CD4-positive, alpha-beta T cell (primary cell): ENCODE measurements at regions not wholly inside any gene's neighbourhood (a gene's known extent, or its start where the extent isn't known, plus 50 kb on each side); places are given as distances from the start of the nearest gene placed in this dataset.

ENCODE experiments used
- ATAC-seq: fragments of 200-7000 bp; cut with Tn5 transposase; one replicate; pipeline ENCODE4 v1.10.0; 2022; ENCODE audit warnings: mild to moderate bottlenecking; ENCODE audit not compliant: poor library complexity
- CTCF ChIA-PET: fragments of 350-600 bp; sonication (Branson Sonifier 250); formaldehyde crosslinking; loops from one replicate; lab custom pipeline; 2021; ENCODE audit warnings: antibody characterized with exemption, inconsistent platforms; lab: Charles Lee
- POLR2A ChIA-PET: fragments of 350-600 bp; sonication (Branson Sonifier 250); formaldehyde crosslinking; loops from one replicate; lab custom pipeline; 2021; ENCODE audit warnings: antibody characterized with exemption, inconsistent platforms; lab: Charles Lee
- DNase-seq, 14 experiments: peaks; one replicate each; pipeline ENCODE4 v3.0.0-alpha.2; 2013 to 2020; ENCODE audit warnings: mixed read lengths in 2 of 14
- H3K27ac ChIP-seq, 2 donors: one replicate each; pipeline versions ENCODE4 v1.5.1 to v1.7.0; 2013; ENCODE audit warnings: low read length in 2 of 2, low read depth in 1 of 2, mild to moderate bottlenecking in 1 of 2
- H3K27me3 ChIP-seq, 2 experiments: 1 replicate in 1 of 2; 2 replicates in 1 of 2; pipeline versions ENCODE4 v1.6.1 to v1.7.0; 2013; ENCODE audit warnings: low read length in 2 of 2, control low read depth in 1 of 2, mild to moderate bottlenecking in 1 of 2, moderate library complexity in 1 of 2; ENCODE audit not compliant: insufficient read depth in 2 of 2, control insufficient read depth in 1 of 2
- H3K36me3 ChIP-seq: one replicate; pipeline ENCODE4 v1.6.1; 2013; ENCODE audit warnings: low read length, control low read depth; ENCODE audit not compliant: insufficient read depth
- H3K4me1 ChIP-seq: one replicate; pipeline ENCODE4 v1.6.1; 2013; ENCODE audit warnings: low read length, control low read depth; ENCODE audit not compliant: insufficient read depth
- H3K4me3 ChIP-seq: one replicate; pipeline ENCODE4 v1.5.1; 2013; ENCODE audit warnings: mild to moderate bottlenecking, low read length, moderate library complexity
- H3K9me3 ChIP-seq, 2 experiments: 1 replicate in 1 of 2; 2 replicates in 1 of 2; pipeline versions ENCODE4 v1.6.1 to v1.7.0; 2013; ENCODE audit warnings: low read length in 2 of 2, mild to moderate bottlenecking in 2 of 2, control low read depth in 1 of 2, moderate library complexity in 1 of 2; ENCODE audit not compliant: control insufficient read depth in 1 of 2, insufficient read depth in 1 of 2
- H3K27ac Mint-ChIP-seq: one replicate; pipeline ENCODE4 v1.8.0; 2020; ENCODE audit warnings: mixed read lengths
- H3K27me3 Mint-ChIP-seq: one replicate; pipeline ENCODE4 v1.8.0; 2021; ENCODE audit warnings: mixed read lengths
- H3K36me3 Mint-ChIP-seq: one replicate; pipeline ENCODE4 v1.8.0; 2021; ENCODE audit warnings: low read depth, mixed read lengths
- H3K4me1 Mint-ChIP-seq: one replicate; pipeline ENCODE4 v1.8.0; 2021; ENCODE audit warnings: low read depth, mixed read lengths
- H3K4me3 Mint-ChIP-seq: one replicate; pipeline ENCODE4 v1.8.0; 2020; ENCODE audit warnings: mild to moderate bottlenecking, mixed read lengths
- H3K9me3 Mint-ChIP-seq: one replicate; pipeline ENCODE4 v1.8.0; 2020; ENCODE audit warnings: mixed read lengths
- intact Hi-C, 2 experiments: fragments of 100-400 bp; cut with DNase I in 1 of 2; cut with micrococcal nuclease in 1 of 2; formaldehyde crosslinking; loops; one replicate each; pipeline versions ENCODE4 v1.15.1 to v1.9.0; 2023 to 2025; cut with DNase I, micrococcal nuclease
- TF ChIP-seq, protein P1 (sequence below): fragments of 200-600 bp; IDR thresholded peaks from one replicate; pipeline ENCODE4 v1.8.0; 2022; ENCODE audit warnings: antibody characterized with exemption, mild to moderate bottlenecking

DNA sequence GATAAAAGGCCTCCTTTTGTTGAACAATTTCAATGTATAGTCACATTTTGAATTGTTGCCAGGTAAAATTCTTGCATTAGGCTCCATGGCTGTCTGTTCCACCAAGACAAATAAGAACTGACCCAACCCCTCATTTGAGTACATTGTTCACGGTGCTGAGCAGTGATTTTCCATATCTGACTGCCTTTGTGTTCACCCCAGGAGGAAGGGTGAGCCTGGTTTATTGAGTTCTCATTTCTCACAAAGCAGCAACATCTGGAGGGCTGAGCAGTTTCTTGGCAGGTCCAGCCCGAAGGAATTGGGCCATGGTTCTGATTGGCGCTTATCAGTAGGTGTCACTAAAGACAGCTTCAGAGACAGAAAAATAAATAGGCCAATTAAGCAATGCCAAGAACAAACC lies 149.1 kb downstream of the BMP4 start:
- TF ChIP-seq, protein P1, sequence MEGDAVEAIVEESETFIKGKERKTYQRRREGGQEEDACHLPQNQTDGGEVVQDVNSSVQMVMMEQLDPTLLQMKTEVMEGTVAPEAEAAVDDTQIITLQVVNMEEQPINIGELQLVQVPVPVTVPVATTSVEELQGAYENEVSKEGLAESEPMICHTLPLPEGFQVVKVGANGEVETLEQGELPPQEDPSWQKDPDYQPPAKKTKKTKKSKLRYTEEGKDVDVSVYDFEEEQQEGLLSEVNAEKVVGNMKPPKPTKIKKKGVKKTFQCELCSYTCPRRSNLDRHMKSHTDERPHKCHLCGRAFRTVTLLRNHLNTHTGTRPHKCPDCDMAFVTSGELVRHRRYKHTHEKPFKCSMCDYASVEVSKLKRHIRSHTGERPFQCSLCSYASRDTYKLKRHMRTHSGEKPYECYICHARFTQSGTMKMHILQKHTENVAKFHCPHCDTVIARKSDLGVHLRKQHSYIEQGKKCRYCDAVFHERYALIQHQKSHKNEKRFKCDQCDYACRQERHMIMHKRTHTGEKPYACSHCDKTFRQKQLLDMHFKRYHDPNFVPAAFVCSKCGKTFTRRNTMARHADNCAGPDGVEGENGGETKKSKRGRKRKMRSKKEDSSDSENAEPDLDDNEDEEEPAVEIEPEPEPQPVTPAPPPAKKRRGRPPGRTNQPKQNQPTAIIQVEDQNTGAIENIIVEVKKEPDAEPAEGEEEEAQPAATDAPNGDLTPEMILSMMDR = no peak
- ATAC-seq (no peak), DNase-seq (no peak)
- no peaks in the 10 kb centered on the region for H3K36me3 Mint-ChIP-seq
- Histone ChIP-seq H3K27ac (no peak overlapping the region), H3K27me3 (no peaks in the 10 kb centered on the region), H3K9me3 (no peaks in the 10 kb centered on the region), H3K4me1 (no peaks in the 10 kb centered on the region), H3K4me3 (no peak overlapping the region), H3K36me3 (no peaks in the 10 kb centered on the region)
- no peak overlapping the region for H3K4me3 Mint-ChIP-seq
- no peaks in the 10 kb centered on the region for H3K27me3 Mint-ChIP-seq
- H3K4me1 Mint-ChIP-seq = no peaks in the 10 kb centered on the region
- ChIA-PET POLR2A (no interaction called here), CTCF (no interaction called here)
- intact Hi-C loops = no loop called here
- H3K9me3 Mint-ChIP-seq = peaks cover 11% of the 10 kb centered on the region
- H3K27ac Mint-ChIP-seq = no peak overlapping the region

DNA sequence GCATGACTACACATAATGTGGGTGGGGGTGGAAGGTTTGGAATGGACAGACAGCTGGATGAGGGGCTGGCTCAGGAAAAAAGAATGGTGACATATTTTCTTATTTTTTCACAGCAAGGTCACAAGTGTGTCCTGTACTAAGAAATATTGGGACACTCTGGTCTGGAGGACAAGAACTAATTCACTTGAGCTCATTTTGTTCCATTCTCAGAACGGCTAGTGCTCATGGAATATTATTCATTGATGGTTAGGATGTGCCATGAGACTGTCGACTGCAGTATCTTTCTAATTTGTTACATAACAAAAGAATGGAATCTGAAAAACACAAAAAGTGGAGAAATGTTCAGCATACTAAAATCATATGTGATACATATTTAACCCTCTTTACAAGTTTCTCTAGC lies 149.5 kb downstream of the BMP4 start:
- ATAC-seq = no peak
- H3K4me3 Mint-ChIP-seq = no peak overlapping the region
- H3K4me1 ChIP-seq = no peaks in the 10 kb centered on the region

DNA sequence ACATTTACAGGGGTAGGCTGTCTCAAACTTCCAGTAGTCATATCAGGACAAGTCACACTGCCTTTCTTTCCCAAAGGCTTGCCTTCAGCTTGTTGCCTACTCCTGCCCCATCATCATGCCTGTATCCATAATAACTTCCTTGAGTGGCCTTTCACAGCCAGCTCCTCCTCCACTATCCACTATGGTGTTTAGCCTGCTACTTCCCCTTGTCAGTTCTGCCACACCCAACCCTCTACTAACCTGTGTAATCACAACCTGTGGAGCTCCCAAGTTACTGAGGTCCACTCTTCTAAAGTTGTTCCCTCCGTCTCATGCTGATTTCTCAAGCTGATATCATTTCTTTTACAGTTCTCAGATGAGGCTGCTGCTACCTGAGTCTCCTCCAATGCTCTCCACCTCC lies 159.9 kb downstream of the BMP4 start:
- Mint-ChIP-seq H3K36me3 (no peaks in the 10 kb centered on the region), H3K27me3 (no peaks in the 10 kb centered on the region), H3K4me3 (no peak overlapping the region), H3K9me3 (no peaks in the 10 kb centered on the region), H3K27ac (no peak overlapping the region), H3K4me1 (no peaks in the 10 kb centered on the region)
- ATAC-seq = no peak
- no peak for DNase-seq
- peaks cover 0 to 10% of the 10 kb centered on the region in 2 experiments for H3K9me3 ChIP-seq
- TF ChIP-seq, protein P1 = no peak
- no peaks in the 10 kb centered on the region for H3K4me1 ChIP-seq
- intact Hi-C loops = no loop called here
- ChIA-PET CTCF (no interaction called here), POLR2A (no interaction called here)
- H3K36me3 ChIP-seq = no peaks in the 10 kb centered on the region
- no peak overlapping the region for H3K27ac ChIP-seq
- no peak overlapping the region for H3K4me3 ChIP-seq
- H3K27me3 ChIP-seq = no peaks in the 10 kb centered on the region

More for the DNA sequence above, 149.5 kb downstream of the BMP4 start:
- Mint-ChIP-seq H3K27me3 (no peaks in the 10 kb centered on the region), H3K4me1 (no peaks in the 10 kb centered on the region), H3K27ac (no peak overlapping the region), H3K9me3 (peaks cover 11% of the 10 kb centered on the region), H3K36me3 (no peaks in the 10 kb centered on the region)
- DNase-seq = no peak
- Histone ChIP-seq H3K9me3 (no peaks in the 10 kb centered on the region), H3K4me3 (no peak overlapping the region), H3K27me3 (no peaks in the 10 kb centered on the region), H3K36me3 (no peaks in the 10 kb centered on the region), H3K27ac (no peak overlapping the region)
- TF ChIP-seq, protein P1 = no peak
- ChIA-PET POLR2A (no interaction called here), CTCF (no interaction called here)
- intact Hi-C loops = no loop called here
